HG03108 (cell line): ENCODE measurements at regions not wholly inside any gene's neighbourhood (a gene's known extent, or its start where the extent isn't known, plus 50 kb on each side); places are given as distances from the start of the nearest gene placed in this dataset.

Source experiments
- ATAC-seq: cut with Tn5 transposase; IDR thresholded peaks from one replicate; pipeline ENCODE4 v1.9.1; 2021; ENCODE audit warnings: moderate library complexity; ENCODE audit not compliant: unreplicated experiment

GRCh38 chr4:125070861-125071260 is 243.9 kb upstream of the FAT4 start:
- ATAC-seq, result no peak

GRCh38 chr4:125062115-125063050 is 252.4 kb upstream of the FAT4 start:
- no peak for ATAC-seq

- ATAC-seq, result no peak
These were observed 254.4 kb upstream of the FAT4 start for GRCh38 chr4:125060376-125060775.

- no peak for ATAC-seq
These were observed 265.0 kb upstream of the FAT4 start for GRCh38 chr4:125049711-125050110.

- no peak for ATAC-seq
These were observed 269.4 kb upstream of the FAT4 start for GRCh38 chr4:125045311-125045710.

- ATAC-seq, result no peak
These were observed 269.9 kb upstream of the FAT4 start for GRCh38 chr4:125044886-125045285.

- no peak for ATAC-seq
These were observed 271.3 kb upstream of the FAT4 start for GRCh38 chr4:125043486-125043885.

- no peak for ATAC-seq
These were observed 272.7 kb upstream of the FAT4 start for GRCh38 chr4:125042041-125042440.

- no peak for ATAC-seq
These were observed 273.3 kb upstream of the FAT4 start for GRCh38 chr4:125041372-125041930.

GRCh38 chr4:125039550-125039949 is 275.2 kb upstream of the FAT4 start:
- no peak for ATAC-seq

GRCh38 chr4:125022855-125023501 is 291.8 kb upstream of the FAT4 start:
- ATAC-seq, result no peak

GRCh38 chr4:125021189-125021588 is 293.6 kb upstream of the FAT4 start:
- no peak for ATAC-seq

GRCh38 chr4:125020089-125021034 is 294.4 kb upstream of the FAT4 start:
- ATAC-seq, result no peak

- ATAC-seq, result no peak
These were observed 297.9 kb upstream of the FAT4 start for GRCh38 chr4:125016892-125017299.

- no peak for ATAC-seq
These were observed 300.9 kb upstream of the FAT4 start for GRCh38 chr4:125013891-125014290.

GRCh38 chr4:125011646-125012045 is 299.1 kb upstream of the ANKRD50 start:
- ATAC-seq, result no peak

GRCh38 chr4:125010796-125011503 is 298.4 kb upstream of the ANKRD50 start:
- ATAC-seq, result no peak

GRCh38 chr4:125008676-125009075 is 296.1 kb upstream of the ANKRD50 start:
- no peak for ATAC-seq

- ATAC-seq, result no peak
These were observed 292.1 kb upstream of the ANKRD50 start for GRCh38 chr4:125004676-125005075.

GRCh38 chr4:125003840-125004239 is 291.3 kb upstream of the ANKRD50 start:
- no peak for ATAC-seq
